ENCODE measurements at regions not wholly inside any gene's neighbourhood (a gene's known extent, or its start where the extent isn't known, plus 50 kb on each side); places are given as distances from the start of the nearest gene placed in this dataset.

DNA sequence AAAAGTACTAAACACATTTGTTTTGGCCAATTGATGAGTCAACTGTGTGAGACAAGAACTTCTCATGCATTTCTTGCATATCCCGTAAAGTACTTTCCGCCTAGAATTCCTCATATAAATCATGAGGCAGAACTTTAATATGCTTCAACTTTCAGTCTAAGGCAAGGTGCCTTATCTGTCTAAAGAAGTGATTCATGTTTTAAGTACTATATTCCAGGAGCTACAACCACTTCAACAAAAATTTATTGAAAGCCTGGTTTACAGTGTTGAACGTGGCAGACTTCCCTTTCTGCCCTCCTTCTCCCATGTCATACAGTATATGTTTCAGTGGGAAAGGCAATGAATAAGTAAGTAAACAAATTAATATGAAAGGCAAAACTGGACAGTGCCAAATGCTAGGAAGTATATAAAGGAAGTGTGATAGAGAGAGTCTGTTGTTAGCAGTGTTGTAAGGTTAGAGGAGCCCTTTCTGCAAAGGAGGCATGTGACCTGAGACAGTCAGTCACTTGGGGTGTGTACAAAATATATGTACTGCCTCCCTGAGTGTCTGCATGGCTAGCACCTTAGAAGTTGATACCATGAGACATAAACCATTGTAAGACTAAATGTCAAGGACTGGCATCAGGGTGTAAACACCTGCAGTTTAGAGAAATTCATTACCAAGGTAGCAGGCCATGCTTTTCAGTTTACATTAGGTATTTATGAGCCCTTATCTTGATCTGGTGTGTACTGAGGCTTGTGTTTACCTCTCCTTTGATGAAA is 362.2 kb downstream of the SRGAP2C start:
- DNase-seq (ENCODE audit: low spot score) (no peak), ATAC-seq (no peak)
- no peaks in the 10 kb centered on the region; the same call in 1 of the 2 replicates for H3K36me3 Mint-ChIP-seq
- no peaks in the 10 kb centered on the region for H3K9me3 Mint-ChIP-seq
- no peak overlapping the region for H3K27ac Mint-ChIP-seq
- H3K4me3 Mint-ChIP-seq: no peak overlapping the region
- no peaks in the 10 kb centered on the region for H3K27me3 Mint-ChIP-seq (ENCODE audit: low read depth)
- ChIA-PET CTCF (no interaction called here), POLR2A (no interaction called here)
- H3K4me1 Mint-ChIP-seq: peaks cover 17% of the 10 kb centered on the region
- TF ChIP-seq, protein P1, sequence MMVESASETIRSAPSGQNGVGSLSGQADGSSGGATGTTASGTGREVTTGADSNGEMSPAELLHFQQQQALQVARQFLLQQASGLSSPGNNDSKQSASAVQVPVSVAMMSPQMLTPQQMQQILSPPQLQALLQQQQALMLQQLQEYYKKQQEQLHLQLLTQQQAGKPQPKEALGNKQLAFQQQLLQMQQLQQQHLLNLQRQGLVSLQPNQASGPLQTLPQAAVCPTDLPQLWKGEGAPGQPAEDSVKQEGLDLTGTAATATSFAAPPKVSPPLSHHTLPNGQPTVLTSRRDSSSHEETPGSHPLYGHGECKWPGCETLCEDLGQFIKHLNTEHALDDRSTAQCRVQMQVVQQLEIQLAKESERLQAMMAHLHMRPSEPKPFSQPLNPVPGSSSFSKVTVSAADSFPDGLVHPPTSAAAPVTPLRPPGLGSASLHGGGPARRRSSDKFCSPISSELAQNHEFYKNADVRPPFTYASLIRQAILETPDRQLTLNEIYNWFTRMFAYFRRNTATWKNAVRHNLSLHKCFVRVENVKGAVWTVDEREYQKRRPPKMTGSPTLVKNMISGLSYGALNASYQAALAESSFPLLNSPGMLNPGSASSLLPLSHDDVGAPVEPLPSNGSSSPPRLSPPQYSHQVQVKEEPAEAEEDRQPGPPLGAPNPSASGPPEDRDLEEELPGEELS (CRISPR knock-in tag; IDR thresholded peaks at IDR 0.05): no peak
- TF ChIP-seq, protein P2, sequence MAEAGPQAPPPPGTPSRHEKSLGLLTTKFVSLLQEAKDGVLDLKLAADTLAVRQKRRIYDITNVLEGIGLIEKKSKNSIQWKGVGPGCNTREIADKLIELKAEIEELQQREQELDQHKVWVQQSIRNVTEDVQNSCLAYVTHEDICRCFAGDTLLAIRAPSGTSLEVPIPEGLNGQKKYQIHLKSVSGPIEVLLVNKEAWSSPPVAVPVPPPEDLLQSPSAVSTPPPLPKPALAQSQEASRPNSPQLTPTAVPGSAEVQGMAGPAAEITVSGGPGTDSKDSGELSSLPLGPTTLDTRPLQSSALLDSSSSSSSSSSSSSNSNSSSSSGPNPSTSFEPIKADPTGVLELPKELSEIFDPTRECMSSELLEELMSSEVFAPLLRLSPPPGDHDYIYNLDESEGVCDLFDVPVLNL (CRISPR knock-in tag; IDR thresholded peaks at IDR 0.05; ENCODE audit: borderline replicate concordance, low read depth): no peak
- TF ChIP-seq TEAD1 (CRISPR knock-in tag; IDR thresholded peaks at IDR 0.05) (no peak), NR2C2 (CRISPR knock-in tag; IDR thresholded peaks at IDR 0.05) (no peak), NFYB (CRISPR knock-in tag; conservative IDR thresholded peaks at IDR 0.05; ENCODE audit: low read depth) (no peak), OVOL2 (CRISPR knock-in tag; IDR thresholded peaks at IDR 0.05; ENCODE audit: borderline replicate concordance) (no peak), ZNF671 (CRISPR knock-in tag; IDR thresholded peaks at IDR 0.05) (no peak), ZBTB21 (CRISPR knock-in tag; IDR thresholded peaks at IDR 0.05; ENCODE audit: borderline replicate concordance) (no peak), NFATC4 (CRISPR knock-in tag; IDR thresholded peaks at IDR 0.05) (no peak)
- TF ChIP-seq, protein P3, sequence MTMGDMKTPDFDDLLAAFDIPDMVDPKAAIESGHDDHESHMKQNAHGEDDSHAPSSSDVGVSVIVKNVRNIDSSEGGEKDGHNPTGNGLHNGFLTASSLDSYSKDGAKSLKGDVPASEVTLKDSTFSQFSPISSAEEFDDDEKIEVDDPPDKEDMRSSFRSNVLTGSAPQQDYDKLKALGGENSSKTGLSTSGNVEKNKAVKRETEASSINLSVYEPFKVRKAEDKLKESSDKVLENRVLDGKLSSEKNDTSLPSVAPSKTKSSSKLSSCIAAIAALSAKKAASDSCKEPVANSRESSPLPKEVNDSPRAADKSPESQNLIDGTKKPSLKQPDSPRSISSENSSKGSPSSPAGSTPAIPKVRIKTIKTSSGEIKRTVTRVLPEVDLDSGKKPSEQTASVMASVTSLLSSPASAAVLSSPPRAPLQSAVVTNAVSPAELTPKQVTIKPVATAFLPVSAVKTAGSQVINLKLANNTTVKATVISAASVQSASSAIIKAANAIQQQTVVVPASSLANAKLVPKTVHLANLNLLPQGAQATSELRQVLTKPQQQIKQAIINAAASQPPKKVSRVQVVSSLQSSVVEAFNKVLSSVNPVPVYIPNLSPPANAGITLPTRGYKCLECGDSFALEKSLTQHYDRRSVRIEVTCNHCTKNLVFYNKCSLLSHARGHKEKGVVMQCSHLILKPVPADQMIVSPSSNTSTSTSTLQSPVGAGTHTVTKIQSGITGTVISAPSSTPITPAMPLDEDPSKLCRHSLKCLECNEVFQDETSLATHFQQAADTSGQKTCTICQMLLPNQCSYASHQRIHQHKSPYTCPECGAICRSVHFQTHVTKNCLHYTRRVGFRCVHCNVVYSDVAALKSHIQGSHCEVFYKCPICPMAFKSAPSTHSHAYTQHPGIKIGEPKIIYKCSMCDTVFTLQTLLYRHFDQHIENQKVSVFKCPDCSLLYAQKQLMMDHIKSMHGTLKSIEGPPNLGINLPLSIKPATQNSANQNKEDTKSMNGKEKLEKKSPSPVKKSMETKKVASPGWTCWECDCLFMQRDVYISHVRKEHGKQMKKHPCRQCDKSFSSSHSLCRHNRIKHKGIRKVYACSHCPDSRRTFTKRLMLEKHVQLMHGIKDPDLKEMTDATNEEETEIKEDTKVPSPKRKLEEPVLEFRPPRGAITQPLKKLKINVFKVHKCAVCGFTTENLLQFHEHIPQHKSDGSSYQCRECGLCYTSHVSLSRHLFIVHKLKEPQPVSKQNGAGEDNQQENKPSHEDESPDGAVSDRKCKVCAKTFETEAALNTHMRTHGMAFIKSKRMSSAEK (CRISPR knock-in tag; IDR thresholded peaks at IDR 0.05; ENCODE audit: borderline replicate concordance): no peak
- TF ChIP-seq, protein P4, sequence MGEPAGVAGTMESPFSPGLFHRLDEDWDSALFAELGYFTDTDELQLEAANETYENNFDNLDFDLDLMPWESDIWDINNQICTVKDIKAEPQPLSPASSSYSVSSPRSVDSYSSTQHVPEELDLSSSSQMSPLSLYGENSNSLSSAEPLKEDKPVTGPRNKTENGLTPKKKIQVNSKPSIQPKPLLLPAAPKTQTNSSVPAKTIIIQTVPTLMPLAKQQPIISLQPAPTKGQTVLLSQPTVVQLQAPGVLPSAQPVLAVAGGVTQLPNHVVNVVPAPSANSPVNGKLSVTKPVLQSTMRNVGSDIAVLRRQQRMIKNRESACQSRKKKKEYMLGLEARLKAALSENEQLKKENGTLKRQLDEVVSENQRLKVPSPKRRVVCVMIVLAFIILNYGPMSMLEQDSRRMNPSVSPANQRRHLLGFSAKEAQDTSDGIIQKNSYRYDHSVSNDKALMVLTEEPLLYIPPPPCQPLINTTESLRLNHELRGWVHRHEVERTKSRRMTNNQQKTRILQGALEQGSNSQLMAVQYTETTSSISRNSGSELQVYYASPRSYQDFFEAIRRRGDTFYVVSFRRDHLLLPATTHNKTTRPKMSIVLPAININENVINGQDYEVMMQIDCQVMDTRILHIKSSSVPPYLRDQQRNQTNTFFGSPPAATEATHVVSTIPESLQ (CRISPR knock-in tag; IDR thresholded peaks at IDR 0.05): no peak
- TF ChIP-seq, protein P5, sequence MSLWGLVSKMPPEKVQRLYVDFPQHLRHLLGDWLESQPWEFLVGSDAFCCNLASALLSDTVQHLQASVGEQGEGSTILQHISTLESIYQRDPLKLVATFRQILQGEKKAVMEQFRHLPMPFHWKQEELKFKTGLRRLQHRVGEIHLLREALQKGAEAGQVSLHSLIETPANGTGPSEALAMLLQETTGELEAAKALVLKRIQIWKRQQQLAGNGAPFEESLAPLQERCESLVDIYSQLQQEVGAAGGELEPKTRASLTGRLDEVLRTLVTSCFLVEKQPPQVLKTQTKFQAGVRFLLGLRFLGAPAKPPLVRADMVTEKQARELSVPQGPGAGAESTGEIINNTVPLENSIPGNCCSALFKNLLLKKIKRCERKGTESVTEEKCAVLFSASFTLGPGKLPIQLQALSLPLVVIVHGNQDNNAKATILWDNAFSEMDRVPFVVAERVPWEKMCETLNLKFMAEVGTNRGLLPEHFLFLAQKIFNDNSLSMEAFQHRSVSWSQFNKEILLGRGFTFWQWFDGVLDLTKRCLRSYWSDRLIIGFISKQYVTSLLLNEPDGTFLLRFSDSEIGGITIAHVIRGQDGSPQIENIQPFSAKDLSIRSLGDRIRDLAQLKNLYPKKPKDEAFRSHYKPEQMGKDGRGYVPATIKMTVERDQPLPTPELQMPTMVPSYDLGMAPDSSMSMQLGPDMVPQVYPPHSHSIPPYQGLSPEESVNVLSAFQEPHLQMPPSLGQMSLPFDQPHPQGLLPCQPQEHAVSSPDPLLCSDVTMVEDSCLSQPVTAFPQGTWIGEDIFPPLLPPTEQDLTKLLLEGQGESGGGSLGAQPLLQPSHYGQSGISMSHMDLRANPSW (CRISPR knock-in tag; conservative IDR thresholded peaks at IDR 0.05; ENCODE audit: low read depth): no peak
- TF ChIP-seq, protein P6, sequence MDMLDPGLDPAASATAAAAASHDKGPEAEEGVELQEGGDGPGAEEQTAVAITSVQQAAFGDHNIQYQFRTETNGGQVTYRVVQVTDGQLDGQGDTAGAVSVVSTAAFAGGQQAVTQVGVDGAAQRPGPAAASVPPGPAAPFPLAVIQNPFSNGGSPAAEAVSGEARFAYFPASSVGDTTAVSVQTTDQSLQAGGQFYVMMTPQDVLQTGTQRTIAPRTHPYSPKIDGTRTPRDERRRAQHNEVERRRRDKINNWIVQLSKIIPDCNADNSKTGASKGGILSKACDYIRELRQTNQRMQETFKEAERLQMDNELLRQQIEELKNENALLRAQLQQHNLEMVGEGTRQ (CRISPR knock-in tag; IDR thresholded peaks at IDR 0.05): no peak
- TF ChIP-seq, protein P7, sequence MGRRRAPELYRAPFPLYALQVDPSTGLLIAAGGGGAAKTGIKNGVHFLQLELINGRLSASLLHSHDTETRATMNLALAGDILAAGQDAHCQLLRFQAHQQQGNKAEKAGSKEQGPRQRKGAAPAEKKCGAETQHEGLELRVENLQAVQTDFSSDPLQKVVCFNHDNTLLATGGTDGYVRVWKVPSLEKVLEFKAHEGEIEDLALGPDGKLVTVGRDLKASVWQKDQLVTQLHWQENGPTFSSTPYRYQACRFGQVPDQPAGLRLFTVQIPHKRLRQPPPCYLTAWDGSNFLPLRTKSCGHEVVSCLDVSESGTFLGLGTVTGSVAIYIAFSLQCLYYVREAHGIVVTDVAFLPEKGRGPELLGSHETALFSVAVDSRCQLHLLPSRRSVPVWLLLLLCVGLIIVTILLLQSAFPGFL (CRISPR knock-in tag; IDR thresholded peaks at IDR 0.05; ENCODE audit: borderline replicate concordance): no peak
- TF ChIP-seq, protein P8, sequence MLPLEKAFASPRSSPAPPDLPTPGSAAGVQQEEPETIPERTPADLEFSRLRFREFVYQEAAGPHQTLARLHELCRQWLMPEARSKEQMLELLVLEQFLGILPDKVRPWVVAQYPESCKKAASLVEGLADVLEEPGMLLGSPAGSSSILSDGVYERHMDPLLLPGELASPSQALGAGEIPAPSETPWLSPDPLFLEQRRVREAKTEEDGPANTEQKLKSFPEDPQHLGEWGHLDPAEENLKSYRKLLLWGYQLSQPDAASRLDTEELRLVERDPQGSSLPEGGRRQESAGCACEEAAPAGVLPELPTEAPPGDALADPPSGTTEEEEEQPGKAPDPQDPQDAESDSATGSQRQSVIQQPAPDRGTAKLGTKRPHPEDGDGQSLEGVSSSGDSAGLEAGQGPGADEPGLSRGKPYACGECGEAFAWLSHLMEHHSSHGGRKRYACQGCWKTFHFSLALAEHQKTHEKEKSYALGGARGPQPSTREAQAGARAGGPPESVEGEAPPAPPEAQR (CRISPR knock-in tag; IDR thresholded peaks at IDR 0.05): no peak
- TF ChIP-seq, protein P9, sequence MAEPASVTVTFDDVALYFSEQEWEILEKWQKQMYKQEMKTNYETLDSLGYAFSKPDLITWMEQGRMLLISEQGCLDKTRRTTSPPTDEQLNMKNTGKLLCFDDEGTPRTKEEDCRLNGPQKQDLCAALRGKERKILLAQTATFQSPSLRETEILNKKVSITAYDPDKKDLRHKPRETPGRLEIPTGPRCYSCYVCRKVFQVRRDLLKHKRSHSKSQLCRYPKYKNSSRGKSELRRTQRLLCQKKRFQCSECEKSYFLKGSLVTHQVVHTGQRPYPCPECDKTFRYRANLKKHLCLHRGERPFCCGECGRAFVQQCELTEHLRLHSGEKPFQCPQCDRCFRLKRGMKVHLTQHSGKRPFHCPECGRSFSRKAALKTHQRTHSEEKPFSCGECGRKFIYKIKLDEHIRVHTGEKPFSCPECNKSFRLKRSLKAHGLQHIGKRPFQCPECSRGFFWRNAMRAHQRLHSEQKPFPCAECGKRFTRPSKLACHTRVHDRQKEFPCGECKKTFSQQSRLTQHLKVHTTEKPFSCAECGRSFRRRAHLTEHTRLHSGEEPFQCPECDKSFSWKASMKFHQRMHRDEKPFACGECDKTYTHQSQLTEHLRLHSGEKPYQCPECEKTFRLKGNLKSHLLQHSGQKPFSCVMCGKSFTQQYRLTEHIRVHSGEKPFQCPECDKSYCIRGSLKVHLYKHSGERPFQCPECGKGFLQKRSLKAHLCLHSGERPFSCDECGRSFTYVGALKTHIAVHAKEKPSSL (CRISPR knock-in tag; conservative IDR thresholded peaks at IDR 0.05): no peak
